D721Med (cell line): ENCODE measurements at regions not wholly inside any gene's neighbourhood (a gene's known extent, or its start where the extent isn't known, plus 50 kb on each side); places are given as distances from the start of the nearest gene placed in this dataset.

Experiments
- DNase-seq: peaks from one replicate; pipeline ENCODE4 v3.0.0; 2011; ENCODE audit warnings: low spot score; ENCODE audit not compliant: insufficient read length
- FAIRE-seq: peaks from 2 replicates; lab custom pipeline; 2011; peaks lifted over from hg19 to GRCh38; lab: Jason Lieb, UNC
- CTCF ChIP-seq: IDR thresholded peaks from 2 replicates; pipeline ENCODE4 v1.5.1; 2012; ENCODE audit warnings: mild to moderate bottlenecking, control low read depth; ENCODE audit not compliant: insufficient read depth; ENCODE audit errors: missing control alignments

- no peak for DNase-seq
Observed at GRCh38 chr17:54172096-54172984, 349.6 kb downstream of the KIF2B start.

GRCh38 chr17:54172985-54173316 lies 350.2 kb downstream of the KIF2B start:
- no peak for FAIRE-seq
- no peak for DNase-seq
- TF ChIP-seq CTCF, result no peak

More at GRCh38 chr17:54172096-54172984, 349.6 kb downstream of the KIF2B start:
- FAIRE-seq, result no peak
- TF ChIP-seq CTCF, result peak; percentile 94

- DNase-seq (no peak), FAIRE-seq (no peak)
- no peak for TF ChIP-seq CTCF
Observed at GRCh38 chr17:54177606-54178308, 355.0 kb downstream of the KIF2B start.

GRCh38 chr17:54180950-54181349 lies 358.2 kb downstream of the KIF2B start:
- DNase-seq (no peak), FAIRE-seq (no peak)
- TF ChIP-seq CTCF, result no peak

- FAIRE-seq, result no peak
- no peak for DNase-seq
- no peak for TF ChIP-seq CTCF
Observed at GRCh38 chr17:54191261-54191660, 368.5 kb downstream of the KIF2B start.

- TF ChIP-seq CTCF, result no peak
- FAIRE-seq (no peak), DNase-seq (no peak)
Observed at GRCh38 chr17:54194268-54194667, 371.5 kb downstream of the KIF2B start.
